Duodenal mucosa (tissue), 2 donors: ENCODE measurements at regions not wholly inside any gene's neighbourhood (a gene's known extent, or its start where the extent isn't known, plus 50 kb on each side); places are given as distances from the start of the nearest gene placed in this dataset.

ENCODE experiments used
- H3K27ac ChIP-seq: one replicate; pipeline ENCODE4 v1.7.0; 2013; ENCODE audit warnings: low read depth, low read length
- H3K27me3 ChIP-seq, 2 donors: one replicate each; pipeline ENCODE4 v1.7.0; 2013; ENCODE audit warnings: low read length in 2 of 2, control low read depth in 1 of 2; ENCODE audit not compliant: insufficient read depth in 2 of 2, control insufficient read depth in 1 of 2
- H3K36me3 ChIP-seq, 2 donors: one replicate each; pipeline ENCODE4 v1.7.0; 2013; ENCODE audit warnings: low read length in 2 of 2, control low read depth in 1 of 2; ENCODE audit not compliant: insufficient read depth in 2 of 2, control insufficient read depth in 1 of 2
- H3K4me1 ChIP-seq, 2 donors: one replicate each; pipeline ENCODE4 v1.7.0; 2013; ENCODE audit warnings: low read length in 2 of 2, control low read depth in 1 of 2; ENCODE audit not compliant: insufficient read depth in 2 of 2, control insufficient read depth in 1 of 2
- H3K4me3 ChIP-seq, 2 donors: one replicate each; pipeline ENCODE4 v1.7.0; 2013; ENCODE audit warnings: low read length in 2 of 2, low read depth in 1 of 2
- H3K9ac ChIP-seq, 2 donors: one replicate each; pipeline ENCODE4 v1.7.0; 2013; ENCODE audit warnings: low read length in 2 of 2, low read depth in 1 of 2
- H3K9me3 ChIP-seq, 2 donors: one replicate each; pipeline ENCODE4 v1.7.0; 2013; ENCODE audit warnings: low read length in 2 of 2, control low read depth in 1 of 2; ENCODE audit not compliant: control insufficient read depth in 1 of 2

- Histone ChIP-seq H3K9ac (no peak overlapping the region), H3K9me3 (no peaks in the 10 kb centered on the region), H3K4me3 (no peak overlapping the region), H3K27me3 (no peaks in the 10 kb centered on the region), H3K4me1 (no peaks in the 10 kb centered on the region), H3K27ac (no peak overlapping the region), H3K36me3 (no peaks in the 10 kb centered on the region)
These were observed 303.7 kb downstream of the HLX start for GRCh38 chr1:221182791-221183533.

DNA sequence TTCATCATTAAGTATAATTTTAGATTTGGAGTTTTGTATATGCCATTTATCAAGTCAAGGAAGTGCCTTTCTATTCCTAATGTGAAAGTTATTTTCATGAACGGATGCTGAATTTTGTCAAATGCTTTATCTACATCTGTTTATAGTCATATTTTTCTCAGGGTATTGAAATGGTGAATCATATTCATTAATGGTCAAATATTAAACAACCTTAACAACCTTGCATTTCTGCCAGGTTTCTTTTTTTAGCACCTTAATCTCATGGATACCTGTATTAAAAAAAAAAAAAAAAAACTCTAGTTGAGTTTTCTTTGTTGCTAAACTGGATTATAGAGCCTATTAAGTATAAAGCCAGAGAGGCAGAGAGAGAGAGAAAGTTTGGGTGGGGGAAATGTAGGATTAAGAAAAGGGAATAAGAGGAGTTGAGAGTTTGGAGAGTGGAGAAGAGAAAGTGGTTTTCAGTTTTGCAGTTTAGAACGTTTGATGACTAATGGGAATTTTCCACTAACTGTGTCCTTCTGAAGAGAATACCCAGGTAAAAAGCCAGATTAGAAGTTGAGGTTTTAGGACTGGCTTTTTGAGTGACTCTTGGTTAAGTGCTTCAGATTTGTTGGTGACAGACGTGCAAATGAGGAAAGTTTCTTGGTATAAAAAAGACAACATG, 305.0 kb downstream of the HLX start:
- no peak overlapping the region for H3K4me3 ChIP-seq
- H3K9me3 ChIP-seq = no peaks in the 10 kb centered on the region
- no peak overlapping the region for H3K27ac ChIP-seq
- no peaks in the 10 kb centered on the region for H3K36me3 ChIP-seq
- H3K9ac ChIP-seq = no peak overlapping the region
- no peaks in the 10 kb centered on the region for H3K27me3 ChIP-seq
- no peaks in the 10 kb centered on the region for H3K4me1 ChIP-seq

GRCh38 chr1:221187174-221187573, 307.9 kb downstream of the HLX start:
- no peak overlapping the region for H3K4me3 ChIP-seq
- no peaks in the 10 kb centered on the region for H3K4me1 ChIP-seq
- no peaks in the 10 kb centered on the region for H3K36me3 ChIP-seq
- H3K9ac ChIP-seq = no peak overlapping the region
- H3K27ac ChIP-seq = no peak overlapping the region
- H3K27me3 ChIP-seq = no peaks in the 10 kb centered on the region
- H3K9me3 ChIP-seq = no peaks in the 10 kb centered on the region

- no peaks in the 10 kb centered on the region for H3K27me3 ChIP-seq
- no peak overlapping the region for H3K27ac ChIP-seq
- H3K9me3 ChIP-seq = no peaks in the 10 kb centered on the region
- H3K4me3 ChIP-seq = no peak overlapping the region
- no peak overlapping the region for H3K9ac ChIP-seq
- H3K4me1 ChIP-seq = no peaks in the 10 kb centered on the region
- H3K36me3 ChIP-seq = no peaks in the 10 kb centered on the region
These were observed 309.2 kb downstream of the HLX start for GRCh38 chr1:221188458-221188857.

- Histone ChIP-seq H3K4me3 (no peak overlapping the region), H3K9ac (no peak overlapping the region), H3K27me3 (no peaks in the 10 kb centered on the region), H3K9me3 (no peaks in the 10 kb centered on the region), H3K4me1 (no peaks in the 10 kb centered on the region), H3K27ac (no peak overlapping the region), H3K36me3 (no peaks in the 10 kb centered on the region)
These were observed 311.0 kb downstream of the HLX start for GRCh38 chr1:221190249-221190648.

DNA sequence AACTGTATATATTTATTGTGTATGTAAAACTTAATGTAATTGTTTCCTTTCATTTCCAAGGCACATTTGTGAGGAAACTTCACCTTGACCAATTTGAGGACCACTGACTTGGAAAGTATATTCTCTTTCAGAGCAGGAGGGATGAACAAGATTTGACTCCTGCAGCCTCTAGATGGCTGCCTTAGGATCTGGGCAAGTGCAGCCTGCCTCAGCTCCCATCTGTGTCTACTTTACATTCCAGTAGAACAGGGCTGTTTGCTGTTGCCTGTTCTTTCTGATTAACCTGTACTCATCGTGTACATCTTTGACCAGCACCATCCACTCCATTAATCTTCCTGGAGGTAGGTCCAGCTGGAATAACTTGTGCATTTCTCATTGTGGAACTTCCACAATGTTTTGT, 312.8 kb downstream of the HLX start:
- H3K36me3 ChIP-seq = no peaks in the 10 kb centered on the region
- H3K9me3 ChIP-seq = no peaks in the 10 kb centered on the region
- no peak overlapping the region for H3K27ac ChIP-seq
- no peak overlapping the region for H3K4me3 ChIP-seq
- no peak overlapping the region for H3K9ac ChIP-seq
- H3K4me1 ChIP-seq = no peaks in the 10 kb centered on the region
- no peaks in the 10 kb centered on the region for H3K27me3 ChIP-seq

DNA sequence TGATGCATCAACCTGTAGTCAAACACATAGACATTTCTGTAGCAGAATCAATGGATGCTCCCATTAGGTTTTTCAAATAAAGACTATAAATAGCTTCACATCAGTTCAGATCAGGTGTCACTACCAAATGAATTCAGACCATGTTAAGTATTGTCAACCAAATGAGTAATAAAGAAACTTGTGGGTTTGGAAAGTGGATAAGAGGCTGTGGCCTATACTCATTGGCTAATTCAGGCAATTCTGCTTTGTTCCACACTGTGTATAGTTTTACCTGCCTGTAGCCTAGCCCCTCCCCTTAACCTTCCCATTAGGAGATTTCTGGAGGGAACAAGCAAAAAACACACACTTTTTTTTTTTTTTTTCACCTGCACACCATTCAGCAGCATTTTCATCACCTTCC, 321.2 kb downstream of the HLX start:
- H3K27ac ChIP-seq = no peak overlapping the region
- no peaks in the 10 kb centered on the region for H3K4me1 ChIP-seq
- no peaks in the 10 kb centered on the region for H3K9me3 ChIP-seq
- no peak overlapping the region for H3K9ac ChIP-seq
- H3K4me3 ChIP-seq = no peak overlapping the region
- no peaks in the 10 kb centered on the region for H3K27me3 ChIP-seq
- no peaks in the 10 kb centered on the region for H3K36me3 ChIP-seq

DNA sequence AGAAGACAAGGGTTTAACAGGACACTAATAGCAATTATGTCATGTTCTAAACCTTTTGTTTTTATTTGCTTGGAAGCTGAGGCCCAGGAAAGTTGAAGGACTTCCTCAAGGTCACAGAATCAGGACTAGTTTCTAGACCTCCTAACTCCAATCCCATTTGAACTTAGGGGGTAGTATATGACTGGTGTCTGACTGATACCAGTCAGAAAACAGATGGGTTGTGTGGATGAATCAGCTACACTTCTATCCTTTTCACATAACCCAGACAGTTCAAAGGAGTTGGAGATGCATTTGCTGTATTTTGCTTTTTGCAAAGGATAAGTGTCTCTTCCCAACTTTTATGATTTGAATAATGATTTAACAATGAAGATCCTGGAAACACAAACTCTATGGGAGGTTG, 322.5 kb downstream of the HLX start:
- H3K36me3 ChIP-seq = no peaks in the 10 kb centered on the region
- H3K4me1 ChIP-seq = no peaks in the 10 kb centered on the region
- no peak overlapping the region for H3K9ac ChIP-seq
- H3K27me3 ChIP-seq = no peaks in the 10 kb centered on the region
- no peak overlapping the region for H3K4me3 ChIP-seq
- no peaks in the 10 kb centered on the region for H3K9me3 ChIP-seq
- H3K27ac ChIP-seq = no peak overlapping the region

- Histone ChIP-seq H3K4me1 (no peaks in the 10 kb centered on the region), H3K9me3 (no peaks in the 10 kb centered on the region), H3K27ac (no peak overlapping the region), H3K4me3 (no peak overlapping the region), H3K9ac (no peak overlapping the region), H3K27me3 (no peaks in the 10 kb centered on the region), H3K36me3 (no peaks in the 10 kb centered on the region)
These were observed 324.2 kb downstream of the HLX start for GRCh38 chr1:221203224-221204054.
